RWPE2 (cell line): ENCODE measurements at regions not wholly inside any gene's neighbourhood (a gene's known extent, or its start where the extent isn't known, plus 50 kb on each side); places are given as distances from the start of the nearest gene placed in this dataset.
"Not testable (repeated sequence)": the region's sequence is repeated elsewhere in the genome, so short reads cannot be mapped to it uniquely, and the experiment has no call there.

Experiments used
- ATAC-seq: fragments of 200-7000 bp; cut with Tn5 transposase; 3 replicates; pipeline ENCODE4 v1.9.1; 2021; ENCODE audit warnings: low read depth
- DNase-seq: peaks from one replicate; pipeline ENCODE4 v3.0.0-alpha.2; 2020; ENCODE audit warnings: low spot score
- H3K27ac ChIP-seq: fragments of 450-650 bp; 2 replicates; pipeline ENCODE4 v1.5.1; 2017; ENCODE audit warnings: mild to moderate bottlenecking; ENCODE audit not compliant: poor library complexity, severe bottlenecking
- H3K27me3 ChIP-seq: fragments of 250-450 bp; sonication (Bioruptor Pico); 2 replicates; pipeline ENCODE4 v1.5.1; 2021; ENCODE audit warnings: mild to moderate bottlenecking, moderate library complexity; ENCODE audit not compliant: insufficient read depth, poor library complexity, severe bottlenecking
- H3K36me3 ChIP-seq: fragments of 250-450 bp; sonication (Bioruptor Pico); 2 replicates; pipeline ENCODE4 v1.5.1; 2020; ENCODE audit warnings: low read depth, mild to moderate bottlenecking, moderate library complexity
- H3K4me1 ChIP-seq: fragments of 250-450 bp; sonication (Bioruptor Pico); 2 replicates; pipeline ENCODE4 v1.5.1; 2021; ENCODE audit warnings: mild to moderate bottlenecking, moderate library complexity; ENCODE audit not compliant: insufficient read depth, poor library complexity, severe bottlenecking
- H3K4me3 ChIP-seq: fragments of 250-450 bp; sonication (Bioruptor Pico); 2 replicates; pipeline ENCODE4 v1.5.1; 2021; ENCODE audit warnings: mild to moderate bottlenecking, moderate library complexity; ENCODE audit not compliant: severe bottlenecking
- H3K9me3 ChIP-seq: fragments of 250-450 bp; sonication (Bioruptor Pico); 2 replicates; pipeline ENCODE4 v1.5.1; 2021; ENCODE audit warnings: mild to moderate bottlenecking, moderate library complexity; ENCODE audit not compliant: severe bottlenecking
- TF ChIP-seq, protein P1 (sequence below): fragments of 450-650 bp; IDR thresholded peaks from one replicate; pipeline ENCODE4 v1.5.1; 2017; ENCODE audit warnings: mild to moderate bottlenecking, moderate library complexity; ENCODE audit not compliant: poor library complexity, severe bottlenecking

DNA sequence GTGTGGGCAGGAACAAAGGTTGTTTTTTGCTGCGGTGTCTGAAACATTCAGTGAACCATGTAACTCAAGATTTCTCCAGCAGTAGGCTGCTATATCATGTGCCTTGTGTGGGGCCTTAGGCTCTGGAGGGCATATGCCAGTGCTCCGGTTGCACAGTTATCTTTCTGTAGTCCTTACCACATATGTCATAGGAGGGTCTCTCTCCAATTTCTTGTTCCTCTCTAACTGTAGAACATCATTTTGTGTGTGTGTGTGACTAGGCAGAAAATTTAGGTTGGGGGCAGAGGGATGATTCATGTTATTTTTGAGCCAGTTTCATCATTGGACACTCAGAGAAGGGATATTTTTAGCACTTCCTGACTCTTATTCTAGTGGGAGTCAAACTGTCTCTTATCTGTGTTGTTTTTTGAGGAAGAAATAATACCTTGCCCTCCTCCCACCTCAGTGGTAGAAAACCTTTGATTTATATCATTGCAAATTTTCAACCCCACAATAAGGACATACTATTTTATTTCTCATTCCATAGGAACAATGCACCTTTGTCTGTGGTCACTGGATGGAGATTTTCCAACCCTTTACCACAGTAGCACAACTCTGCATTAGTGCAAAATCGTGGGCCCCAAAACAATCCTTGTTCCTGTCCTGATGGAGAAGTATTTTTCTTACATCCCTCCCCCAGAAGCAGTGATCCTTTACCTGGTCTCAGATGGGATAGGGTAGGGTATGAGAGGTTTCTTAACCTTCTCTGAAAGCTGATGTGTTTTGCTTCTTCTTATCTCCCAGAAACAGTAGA is 113.9 kb downstream of the CCDC74A start:
- H3K4me3 ChIP-seq, result no peak overlapping the region
- H3K36me3 ChIP-seq, result no peaks in the 10 kb centered on the region
- no peaks in the 10 kb centered on the region for H3K9me3 ChIP-seq
- TF ChIP-seq, protein P1, sequence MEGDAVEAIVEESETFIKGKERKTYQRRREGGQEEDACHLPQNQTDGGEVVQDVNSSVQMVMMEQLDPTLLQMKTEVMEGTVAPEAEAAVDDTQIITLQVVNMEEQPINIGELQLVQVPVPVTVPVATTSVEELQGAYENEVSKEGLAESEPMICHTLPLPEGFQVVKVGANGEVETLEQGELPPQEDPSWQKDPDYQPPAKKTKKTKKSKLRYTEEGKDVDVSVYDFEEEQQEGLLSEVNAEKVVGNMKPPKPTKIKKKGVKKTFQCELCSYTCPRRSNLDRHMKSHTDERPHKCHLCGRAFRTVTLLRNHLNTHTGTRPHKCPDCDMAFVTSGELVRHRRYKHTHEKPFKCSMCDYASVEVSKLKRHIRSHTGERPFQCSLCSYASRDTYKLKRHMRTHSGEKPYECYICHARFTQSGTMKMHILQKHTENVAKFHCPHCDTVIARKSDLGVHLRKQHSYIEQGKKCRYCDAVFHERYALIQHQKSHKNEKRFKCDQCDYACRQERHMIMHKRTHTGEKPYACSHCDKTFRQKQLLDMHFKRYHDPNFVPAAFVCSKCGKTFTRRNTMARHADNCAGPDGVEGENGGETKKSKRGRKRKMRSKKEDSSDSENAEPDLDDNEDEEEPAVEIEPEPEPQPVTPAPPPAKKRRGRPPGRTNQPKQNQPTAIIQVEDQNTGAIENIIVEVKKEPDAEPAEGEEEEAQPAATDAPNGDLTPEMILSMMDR, result no peak
- DNase-seq (no peak), ATAC-seq (no peak)
- no peaks in the 10 kb centered on the region for H3K4me1 ChIP-seq
- H3K27me3 ChIP-seq, result peaks cover 4% of the 10 kb centered on the region
- no peak overlapping the region for H3K27ac ChIP-seq

DNA sequence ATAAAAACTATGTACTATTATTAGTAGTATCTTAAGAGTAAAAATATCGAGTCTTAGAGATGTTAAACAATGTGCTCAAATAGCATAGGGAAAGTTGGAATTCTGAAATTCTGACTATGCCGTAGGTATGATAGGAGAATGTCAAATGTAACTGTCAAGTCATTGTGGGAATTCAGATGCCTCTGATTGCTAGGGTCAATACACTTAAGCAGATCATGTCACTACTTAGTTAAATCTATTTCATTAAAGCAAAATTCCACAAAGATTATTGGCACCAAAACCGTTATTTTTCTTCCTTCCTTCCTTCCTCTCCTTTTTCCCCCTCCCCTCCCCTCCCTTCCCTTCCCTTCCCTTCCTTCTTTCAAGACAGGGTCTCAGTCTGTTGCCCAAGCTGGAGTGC is 115.5 kb downstream of the CCDC74A start:
- H3K27me3 ChIP-seq, H3K4me3 ChIP-seq, H3K9me3 ChIP-seq, H3K27ac ChIP-seq, ATAC-seq, H3K36me3 ChIP-seq, DNase-seq, H3K4me1 ChIP-seq: not testable (repeated sequence)

DNA sequence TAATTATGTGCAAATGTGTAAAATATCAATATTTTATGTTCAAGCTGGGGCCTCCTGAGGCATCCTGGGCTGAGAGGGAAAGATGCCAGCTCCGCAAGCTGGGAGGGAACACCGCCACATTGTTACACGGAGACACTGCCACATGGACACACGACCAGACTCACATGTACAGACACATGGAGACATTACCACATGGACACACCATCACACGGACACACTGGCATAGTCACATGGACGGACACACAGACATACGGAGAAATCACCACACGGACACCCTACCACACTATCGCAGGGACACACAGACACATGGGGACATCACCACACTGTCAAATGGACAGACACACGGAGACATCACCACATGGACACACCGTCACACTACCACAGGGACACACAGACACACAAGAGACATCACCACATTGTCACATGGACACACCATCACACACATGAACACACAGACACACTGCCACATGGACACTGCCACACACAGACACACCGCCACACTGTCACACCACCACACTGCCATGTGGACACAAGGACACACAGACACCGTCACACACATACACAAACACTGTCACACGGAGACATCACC is 117.6 kb downstream of the CCDC74A start:
- Histone ChIP-seq H3K4me3 (no peak overlapping the region), H3K27ac (no peak overlapping the region), H3K36me3 (no peaks in the 10 kb centered on the region), H3K4me1 (no peaks in the 10 kb centered on the region), H3K9me3 (no peaks in the 10 kb centered on the region), H3K27me3 (peaks cover 7% of the 10 kb centered on the region)
- DNase-seq, result no peak
- TF ChIP-seq, protein P1, result no peak
- no peak for ATAC-seq

DNA sequence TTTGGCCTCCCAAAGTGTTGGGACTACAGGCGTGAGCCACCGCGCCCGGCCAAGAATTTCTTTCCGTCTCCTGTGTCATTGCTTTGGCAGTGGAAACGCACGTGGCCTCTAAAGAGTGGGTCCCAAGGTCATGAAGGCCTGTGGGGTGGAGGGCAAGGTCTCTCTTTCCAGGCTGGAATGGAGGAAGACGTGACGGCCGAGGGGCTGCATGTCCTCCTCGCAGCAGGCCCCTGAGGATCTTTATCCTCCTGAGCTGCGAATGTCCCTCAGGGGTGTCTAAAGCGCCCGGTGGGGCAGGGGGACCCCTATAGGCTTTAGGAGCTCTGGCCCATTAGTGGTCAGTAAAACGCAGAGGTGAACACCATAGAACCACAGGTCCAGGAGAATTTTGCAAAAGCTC is 118.5 kb downstream of the CCDC74A start:
- H3K4me1 ChIP-seq, DNase-seq, H3K9me3 ChIP-seq, H3K27me3 ChIP-seq, H3K36me3 ChIP-seq, ATAC-seq, H3K27ac ChIP-seq, H3K4me3 ChIP-seq: not testable (repeated sequence)

DNA sequence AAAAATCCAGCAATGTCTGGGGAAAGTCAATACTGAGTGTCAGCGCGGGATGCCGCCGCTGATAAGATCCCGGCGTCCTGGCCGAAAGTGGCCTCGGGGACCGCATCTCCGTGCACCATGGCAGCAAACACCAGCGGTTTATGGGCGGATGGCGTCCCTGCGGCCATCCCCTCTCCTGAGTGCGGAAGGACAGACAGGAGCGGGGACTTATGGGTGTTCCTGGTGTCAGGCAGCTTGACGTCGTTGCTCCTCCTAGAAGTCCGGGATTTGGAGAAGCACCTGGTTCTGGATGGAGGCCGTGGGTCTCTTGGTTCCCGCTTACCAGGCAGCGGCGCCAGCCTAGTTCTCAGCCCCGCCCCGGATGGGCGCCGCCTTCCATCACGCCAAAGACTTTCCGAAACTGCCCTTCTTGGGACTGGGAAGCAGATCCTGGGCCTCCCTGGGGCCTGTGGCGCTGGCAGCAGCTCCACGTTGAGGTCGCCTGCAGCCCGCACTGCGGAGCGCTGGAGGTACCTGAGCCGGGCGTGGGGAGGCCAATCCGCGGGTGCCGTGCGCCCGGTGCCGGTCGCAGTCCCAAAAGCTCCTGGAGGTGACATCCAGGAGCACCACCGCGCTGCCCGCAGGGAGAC is 119.1 kb downstream of the CCDC74A start:
- H3K27ac ChIP-seq, result no peak overlapping the region
- H3K27me3 ChIP-seq, result peaks cover 8% of the 10 kb centered on the region
- no peak for DNase-seq
- H3K4me3 ChIP-seq, result no peak overlapping the region
- no peaks in the 10 kb centered on the region for H3K36me3 ChIP-seq
- no peaks in the 10 kb centered on the region for H3K9me3 ChIP-seq
- TF ChIP-seq, protein P1, result no peak
- H3K4me1 ChIP-seq, result no peaks in the 10 kb centered on the region
- ATAC-seq, result no peak

DNA sequence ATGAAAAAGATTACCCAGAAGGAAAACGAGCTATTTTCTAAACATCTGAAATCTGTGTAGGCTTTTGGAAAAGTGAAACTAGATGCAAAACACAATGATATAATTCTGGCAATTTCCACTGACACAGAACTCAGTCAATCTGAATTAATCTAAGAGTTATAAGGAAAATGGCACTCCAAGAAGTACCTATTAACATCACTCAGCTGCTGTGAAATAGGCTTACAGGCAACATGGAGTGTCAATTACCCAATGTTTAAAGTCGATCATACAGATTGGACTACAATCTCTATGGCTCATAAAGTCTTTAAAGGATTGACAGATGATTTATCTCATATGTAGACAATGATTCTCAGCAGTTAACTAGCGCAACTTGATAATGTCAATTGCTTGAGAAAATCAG is 120.9 kb downstream of the CCDC74A start:
- not testable (repeated sequence) for ATAC-seq, H3K4me1 ChIP-seq, H3K9me3 ChIP-seq, H3K4me3 ChIP-seq, H3K27me3 ChIP-seq, DNase-seq, H3K36me3 ChIP-seq, H3K27ac ChIP-seq

DNA sequence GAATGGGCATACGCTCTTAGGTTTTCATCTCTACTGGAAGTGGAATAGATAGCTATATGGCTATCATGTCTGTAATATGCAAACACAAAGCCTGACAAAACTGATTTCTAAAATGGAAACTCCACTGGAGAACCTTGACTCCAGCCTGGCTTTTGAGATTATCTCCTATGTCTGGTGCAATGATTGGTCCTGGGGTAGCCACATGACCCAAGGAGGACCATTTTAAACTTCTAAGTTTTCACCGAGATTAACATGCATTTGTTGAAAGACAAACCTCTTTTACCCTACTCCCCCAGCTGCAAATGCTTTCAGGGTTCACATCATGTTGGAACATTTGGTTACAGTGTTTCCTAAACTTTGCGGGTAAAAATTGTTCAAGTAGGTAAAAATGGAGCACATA is 124.6 kb downstream of the CCDC74A start:
- not testable (repeated sequence) for H3K27me3 ChIP-seq, H3K4me1 ChIP-seq, H3K36me3 ChIP-seq, DNase-seq, H3K9me3 ChIP-seq, ATAC-seq, H3K4me3 ChIP-seq, H3K27ac ChIP-seq

DNA sequence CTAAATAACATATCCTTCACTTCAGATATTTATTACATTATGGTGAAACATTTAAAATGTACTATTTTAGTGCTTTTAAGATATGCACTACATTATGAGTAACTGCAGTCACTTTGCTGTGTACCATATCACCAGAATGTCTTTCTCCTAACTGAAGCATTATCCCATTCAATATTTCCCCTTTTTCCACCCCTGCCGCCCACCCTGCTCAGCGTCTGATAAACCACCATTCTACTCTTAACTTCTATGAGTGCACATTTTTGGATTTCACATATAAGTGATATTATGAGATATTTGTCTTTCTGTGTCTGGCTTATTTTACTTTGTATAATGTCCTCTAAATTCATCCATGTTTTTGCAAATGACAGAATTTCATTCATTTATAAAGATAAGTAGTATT is 126.4 kb downstream of the CCDC74A start:
- DNase-seq, H3K4me1 ChIP-seq, H3K27ac ChIP-seq, H3K4me3 ChIP-seq, H3K9me3 ChIP-seq, H3K27me3 ChIP-seq, ATAC-seq, H3K36me3 ChIP-seq: not testable (repeated sequence)
